Mucosa of descending colon (tissue), 3 donors: ENCODE measurements at regions not wholly inside any gene's neighbourhood (a gene's known extent, or its start where the extent isn't known, plus 50 kb on each side); places are given as distances from the start of the nearest gene placed in this dataset.

Experiments used
- ATAC-seq: fragments of 200-7000 bp; cut with Tn5 transposase; one replicate; pipeline ENCODE4 v1.9.1; 2020; ENCODE audit warnings: mild to moderate bottlenecking, moderate library complexity
- DNase-seq, 3 donors: peaks; one replicate each; pipeline ENCODE4 v3.0.0-alpha.2; 2020
- H3K36me3 ChIP-seq: fragments of 200-600 bp; one replicate; pipeline ENCODE4 v1.8.0; 2021; ENCODE audit warnings: low read depth, mild to moderate bottlenecking
- H3K4me1 ChIP-seq: fragments of 200-600 bp; one replicate; pipeline ENCODE4 v1.8.0; 2021; ENCODE audit warnings: low read depth, mild to moderate bottlenecking
- H3K4me3 ChIP-seq: fragments of 200-600 bp; one replicate; pipeline ENCODE4 v1.8.0; 2021; ENCODE audit warnings: mild to moderate bottlenecking
- H3K9me3 ChIP-seq: fragments of 200-600 bp; one replicate; pipeline ENCODE4 v1.8.0; 2021; ENCODE audit warnings: mild to moderate bottlenecking
- intact Hi-C, 2 donors: fragments of 100-400 bp; cut with DNase I in 1 of 2; cut with micrococcal nuclease in 1 of 2; formaldehyde crosslinking; loops; one replicate each; pipeline versions ENCODE4 v1.11.0 to v1.11.1; 2022; cut with DNase I, micrococcal nuclease
- TF ChIP-seq, protein P1 (sequence below): fragments of 200-600 bp; IDR thresholded peaks from one replicate; pipeline ENCODE4 v1.8.0; 2022; ENCODE audit warnings: antibody characterized with exemption, mild to moderate bottlenecking
- donor health status: DM: no; HTN: no; CAD: no; lungs with moderate emphysema.
- donor health status: DM: no; HTN: no; CAD: no.
- donor health status: DM: no; HTN: yes; CAD: no.

DNA sequence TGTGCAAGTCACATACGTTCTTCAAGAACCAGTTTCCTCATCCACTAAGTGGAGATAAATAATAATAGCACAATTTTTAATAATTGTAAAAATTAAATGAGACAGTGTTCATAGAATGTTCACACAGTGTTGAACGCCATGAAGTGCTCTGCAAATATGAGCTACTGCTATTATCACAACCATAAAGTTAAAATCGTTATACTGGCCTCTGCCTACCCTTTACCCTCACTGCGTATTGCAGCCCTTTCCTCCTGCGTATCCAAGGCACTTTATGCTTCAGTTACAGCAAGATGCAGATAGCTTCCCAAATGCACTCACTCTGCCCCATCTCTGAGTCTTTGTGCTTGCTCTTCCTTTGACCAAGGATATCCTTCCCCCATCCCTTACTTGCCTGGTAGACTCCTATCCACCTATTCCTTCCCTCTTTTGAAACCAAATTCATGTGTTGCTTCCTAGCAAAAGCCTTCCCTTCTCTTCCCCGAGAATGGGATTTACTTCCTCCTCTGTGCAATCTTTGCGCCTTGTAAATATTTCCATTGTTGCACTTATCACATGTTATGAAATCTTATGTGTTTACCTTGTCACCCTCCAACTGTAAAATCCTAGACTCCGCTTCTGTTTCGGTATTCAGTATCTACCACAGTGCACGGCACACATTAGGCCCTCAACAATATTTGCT lies 196.9 kb downstream of the ADAMTS15 start:
- intact Hi-C loops = no loop called here
- H3K4me1 ChIP-seq = peaks cover 14% of the 10 kb centered on the region
- ATAC-seq (peak; percentile 80), DNase-seq (peak in 1 of 3 donors; percentile 37)
- H3K4me3 ChIP-seq = no peak overlapping the region
- no peaks in the 10 kb centered on the region for H3K9me3 ChIP-seq
- no peaks in the 10 kb centered on the region for H3K36me3 ChIP-seq
- TF ChIP-seq, protein P1, sequence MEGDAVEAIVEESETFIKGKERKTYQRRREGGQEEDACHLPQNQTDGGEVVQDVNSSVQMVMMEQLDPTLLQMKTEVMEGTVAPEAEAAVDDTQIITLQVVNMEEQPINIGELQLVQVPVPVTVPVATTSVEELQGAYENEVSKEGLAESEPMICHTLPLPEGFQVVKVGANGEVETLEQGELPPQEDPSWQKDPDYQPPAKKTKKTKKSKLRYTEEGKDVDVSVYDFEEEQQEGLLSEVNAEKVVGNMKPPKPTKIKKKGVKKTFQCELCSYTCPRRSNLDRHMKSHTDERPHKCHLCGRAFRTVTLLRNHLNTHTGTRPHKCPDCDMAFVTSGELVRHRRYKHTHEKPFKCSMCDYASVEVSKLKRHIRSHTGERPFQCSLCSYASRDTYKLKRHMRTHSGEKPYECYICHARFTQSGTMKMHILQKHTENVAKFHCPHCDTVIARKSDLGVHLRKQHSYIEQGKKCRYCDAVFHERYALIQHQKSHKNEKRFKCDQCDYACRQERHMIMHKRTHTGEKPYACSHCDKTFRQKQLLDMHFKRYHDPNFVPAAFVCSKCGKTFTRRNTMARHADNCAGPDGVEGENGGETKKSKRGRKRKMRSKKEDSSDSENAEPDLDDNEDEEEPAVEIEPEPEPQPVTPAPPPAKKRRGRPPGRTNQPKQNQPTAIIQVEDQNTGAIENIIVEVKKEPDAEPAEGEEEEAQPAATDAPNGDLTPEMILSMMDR = no peak

DNA sequence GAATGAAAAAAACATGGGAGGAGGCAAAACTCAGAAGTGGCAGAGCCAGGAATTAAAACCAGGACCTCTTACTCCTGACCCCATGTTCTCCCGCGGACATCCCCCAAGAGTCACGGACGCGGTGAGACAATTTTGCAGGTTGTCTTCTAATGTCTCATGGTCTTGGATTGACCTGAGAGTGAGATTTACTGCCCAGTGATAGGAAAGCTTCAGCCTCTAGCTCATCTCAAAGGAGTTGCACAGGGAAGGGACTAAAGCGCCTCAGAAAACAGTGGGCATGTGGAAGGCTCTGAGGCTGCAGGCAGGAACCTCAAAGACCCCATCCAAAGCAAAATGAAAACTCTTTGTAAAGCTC lies 197.4 kb downstream of the ADAMTS15 start:
- TF ChIP-seq, protein P1 = no peak
- intact Hi-C loops = no loop called here
- DNase-seq (no peak), ATAC-seq (peak; percentile 1)
- H3K9me3 ChIP-seq = no peaks in the 10 kb centered on the region
- H3K4me3 ChIP-seq = no peak overlapping the region
- peaks cover 14% of the 10 kb centered on the region for H3K4me1 ChIP-seq
- H3K36me3 ChIP-seq = no peaks in the 10 kb centered on the region

DNA sequence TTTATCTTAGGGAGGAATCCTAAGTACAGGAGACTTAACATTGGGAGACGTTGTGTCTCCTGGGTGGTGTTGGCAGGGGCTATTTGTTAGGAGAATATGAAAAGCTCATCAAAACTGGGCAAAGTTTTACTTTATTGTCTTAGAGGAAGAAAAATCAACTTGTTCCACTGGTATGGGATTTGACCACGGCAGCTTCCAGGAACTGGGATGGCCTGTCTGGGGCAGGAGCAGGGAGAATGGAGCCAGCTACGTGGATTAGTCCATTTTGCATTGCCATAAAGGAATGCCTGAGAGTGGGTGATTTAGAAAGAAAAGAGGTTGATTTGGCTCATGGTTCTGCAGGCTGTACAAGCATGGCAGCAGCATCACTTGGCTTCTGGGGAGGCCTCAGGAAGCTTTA lies 198.4 kb downstream of the ADAMTS15 start:
- intact Hi-C loops = no loop called here
- no peaks in the 10 kb centered on the region for H3K36me3 ChIP-seq
- H3K9me3 ChIP-seq = no peaks in the 10 kb centered on the region
- DNase-seq (no peak), ATAC-seq (no peak)
- peaks cover 14% of the 10 kb centered on the region for H3K4me1 ChIP-seq
- TF ChIP-seq, protein P1 = no peak
- H3K4me3 ChIP-seq = no peak overlapping the region

GRCh38 chr11:130647371-130647770 lies 198.9 kb downstream of the ADAMTS15 start:
- intact Hi-C loops = no loop called here
- no peak for ATAC-seq
- H3K4me3 ChIP-seq = no peak overlapping the region
- no peaks in the 10 kb centered on the region for H3K9me3 ChIP-seq
- no peaks in the 10 kb centered on the region for H3K36me3 ChIP-seq
- DNase-seq = no peak
- TF ChIP-seq, protein P1 = no peak
- H3K4me1 ChIP-seq = peaks cover 14% of the 10 kb centered on the region

- ATAC-seq = no peak
- intact Hi-C loops = no loop called here
- H3K4me1 ChIP-seq = peaks cover 8% of the 10 kb centered on the region
These were observed 201.4 kb downstream of the ADAMTS15 start for GRCh38 chr11:130649801-130650200.

More at GRCh38 chr11:130649801-130650200, 201.4 kb downstream of the ADAMTS15 start:
- Histone ChIP-seq H3K36me3 (no peaks in the 10 kb centered on the region), H3K4me3 (no peak overlapping the region), H3K9me3 (no peaks in the 10 kb centered on the region)
- TF ChIP-seq, protein P1 = no peak
- DNase-seq = no peak
